ENCODE measurements at regions not wholly inside any gene's neighbourhood (a gene's known extent, or its start where the extent isn't known, plus 50 kb on each side); places are given as distances from the start of the nearest gene placed in this dataset.

DNA sequence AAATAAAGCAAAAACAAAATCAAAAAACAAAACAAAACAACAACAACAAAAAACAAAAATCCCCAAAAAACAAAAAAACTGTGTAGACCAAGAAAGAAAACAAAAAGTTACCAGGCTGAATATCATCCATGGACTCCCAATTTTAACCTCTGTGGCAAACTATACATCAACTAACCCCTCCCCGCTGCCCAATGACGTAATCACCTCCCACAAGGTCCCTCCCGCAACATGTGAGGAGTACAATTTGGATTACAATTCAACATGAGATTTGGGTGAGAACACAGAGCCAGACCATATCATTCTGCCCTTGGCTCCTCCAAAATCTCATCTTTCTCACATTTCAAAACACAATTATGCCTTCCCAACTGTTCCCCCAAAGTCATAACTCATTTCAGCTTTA, 179.8 kb downstream of the DERA start:
- TF ChIP-seq, protein P1, sequence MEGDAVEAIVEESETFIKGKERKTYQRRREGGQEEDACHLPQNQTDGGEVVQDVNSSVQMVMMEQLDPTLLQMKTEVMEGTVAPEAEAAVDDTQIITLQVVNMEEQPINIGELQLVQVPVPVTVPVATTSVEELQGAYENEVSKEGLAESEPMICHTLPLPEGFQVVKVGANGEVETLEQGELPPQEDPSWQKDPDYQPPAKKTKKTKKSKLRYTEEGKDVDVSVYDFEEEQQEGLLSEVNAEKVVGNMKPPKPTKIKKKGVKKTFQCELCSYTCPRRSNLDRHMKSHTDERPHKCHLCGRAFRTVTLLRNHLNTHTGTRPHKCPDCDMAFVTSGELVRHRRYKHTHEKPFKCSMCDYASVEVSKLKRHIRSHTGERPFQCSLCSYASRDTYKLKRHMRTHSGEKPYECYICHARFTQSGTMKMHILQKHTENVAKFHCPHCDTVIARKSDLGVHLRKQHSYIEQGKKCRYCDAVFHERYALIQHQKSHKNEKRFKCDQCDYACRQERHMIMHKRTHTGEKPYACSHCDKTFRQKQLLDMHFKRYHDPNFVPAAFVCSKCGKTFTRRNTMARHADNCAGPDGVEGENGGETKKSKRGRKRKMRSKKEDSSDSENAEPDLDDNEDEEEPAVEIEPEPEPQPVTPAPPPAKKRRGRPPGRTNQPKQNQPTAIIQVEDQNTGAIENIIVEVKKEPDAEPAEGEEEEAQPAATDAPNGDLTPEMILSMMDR (conservative IDR thresholded peaks at IDR 0.05; ENCODE audit: low read length): no peak
- TF ChIP-seq EZH2phosphoT487 (IDR thresholded peaks at IDR 0.05; ENCODE audit: borderline replicate concordance): no peak
